ENCODE measurements at regions not wholly inside any gene's neighbourhood (a gene's known extent, or its start where the extent isn't known, plus 50 kb on each side); places are given as distances from the start of the nearest gene placed in this dataset.
"Not testable (repeated sequence)": the region's sequence is repeated elsewhere in the genome, so short reads cannot be mapped to it uniquely, and the experiment has no call there.

GRCh38 chr5:23742701-23743100 lies 235.3 kb downstream of the PRDM9 start:
- Mint-ChIP-seq H3K36me3 (no peaks in the 10 kb centered on the region), H3K27me3 (no peaks in the 10 kb centered on the region), H3K9me3 (peaks cover 3% of the 10 kb centered on the region), H3K4me3 (no peak overlapping the region), H3K27ac (no peak overlapping the region), H3K4me1 (ENCODE audit: low read depth) (no peaks in the 10 kb centered on the region)
- ChIA-PET CTCF (no interaction called here), POLR2A (no interaction called here)
- no peak for DNase-seq
- intact Hi-C loops (cut with micrococcal nuclease): no loop called here

DNA sequence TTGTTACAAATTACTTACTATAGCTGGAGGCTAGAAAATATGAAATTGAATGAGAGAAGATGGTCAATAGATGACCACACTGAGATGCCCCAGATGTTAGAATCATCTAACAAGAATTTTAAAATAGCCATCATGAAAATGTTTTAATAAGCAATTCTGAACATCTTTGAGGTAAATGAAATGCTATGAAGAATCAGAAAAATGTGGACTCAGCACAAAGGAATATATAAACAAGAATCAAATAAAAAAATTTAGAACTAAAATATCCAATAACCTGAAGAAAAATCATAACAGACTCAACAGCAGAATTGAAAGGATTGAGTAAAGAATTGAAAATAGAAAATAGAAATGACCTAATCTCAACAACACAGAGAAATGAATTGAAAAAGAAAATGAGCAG lies 248.5 kb downstream of the PRDM9 start:
- CTCF ChIA-PET: no interaction called here
- Mint-ChIP-seq H3K9me3 (peaks cover 19% of the 10 kb centered on the region), H3K4me1 (ENCODE audit: low read depth) (no peaks in the 10 kb centered on the region), H3K36me3 (no peaks in the 10 kb centered on the region), H3K4me3 (no peak overlapping the region), H3K27me3 (no peaks in the 10 kb centered on the region), H3K27ac (no peak overlapping the region)
- POLR2A ChIA-PET: no interaction called here
- DNase-seq: no peak
- intact Hi-C loops (cut with micrococcal nuclease): no loop called here

GRCh38 chr5:23756779-23757178 lies 249.4 kb downstream of the PRDM9 start:
- CTCF ChIA-PET: no interaction called here
- intact Hi-C loops (cut with micrococcal nuclease): no loop called here
- Mint-ChIP-seq H3K4me3 (no peak overlapping the region), H3K27ac (no peak overlapping the region), H3K36me3 (no peaks in the 10 kb centered on the region), H3K9me3 (peaks cover 19% of the 10 kb centered on the region), H3K4me1 (ENCODE audit: low read depth) (no peaks in the 10 kb centered on the region), H3K27me3 (no peaks in the 10 kb centered on the region)
- POLR2A ChIA-PET: no interaction called here
- no peak for DNase-seq

DNA sequence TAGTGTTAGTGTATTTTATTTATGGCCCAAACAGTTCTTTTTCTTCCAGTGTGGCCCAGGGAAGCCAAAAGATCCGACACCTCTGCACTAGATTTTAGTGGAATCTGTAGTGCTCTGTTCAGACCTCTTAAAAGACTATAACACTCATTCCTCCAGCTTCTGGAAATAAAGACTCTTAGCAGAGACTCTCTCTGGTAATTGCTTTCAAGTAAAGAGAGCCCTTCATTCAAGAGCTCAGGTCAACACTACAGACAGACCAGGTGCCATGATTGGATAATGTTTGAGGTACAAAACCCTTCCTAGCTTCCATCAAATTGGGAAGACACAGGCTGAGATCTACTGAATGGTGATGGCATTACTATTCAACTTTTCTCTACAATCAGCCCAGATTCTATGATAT lies 255.8 kb downstream of the PRDM9 start:
- H3K36me3 Mint-ChIP-seq: no peaks in the 10 kb centered on the region

DNA sequence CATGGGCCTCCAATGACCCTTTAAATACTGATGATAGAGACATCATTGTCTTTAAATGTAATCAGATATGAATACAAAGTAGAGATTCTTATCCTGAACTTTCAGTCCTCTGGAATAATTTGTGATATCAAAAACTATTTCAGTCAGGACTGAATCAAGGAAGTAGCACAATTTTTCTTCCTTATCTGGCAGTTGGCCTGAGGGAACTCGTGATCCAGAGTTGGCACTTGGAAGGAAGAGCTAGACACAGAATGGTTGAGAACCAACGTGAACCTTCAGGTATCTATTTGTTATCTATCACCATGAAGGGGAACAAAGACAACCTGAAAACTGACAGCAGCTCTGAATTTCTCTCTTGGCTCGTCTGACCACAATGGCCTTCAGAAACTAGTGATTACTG lies 269.3 kb downstream of the PRDM9 start:
- no peak overlapping the region for H3K4me3 Mint-ChIP-seq
- intact Hi-C loops (cut with micrococcal nuclease): no loop called here
- no peaks in the 10 kb centered on the region for H3K36me3 Mint-ChIP-seq
- H3K27ac Mint-ChIP-seq: no peak overlapping the region
- H3K4me1 Mint-ChIP-seq (ENCODE audit: low read depth): no peaks in the 10 kb centered on the region
- DNase-seq: no peak
- CTCF ChIA-PET: no interaction called here
- H3K27me3 Mint-ChIP-seq: no peaks in the 10 kb centered on the region
- H3K9me3 Mint-ChIP-seq: peaks cover 17% of the 10 kb centered on the region
- POLR2A ChIA-PET: no interaction called here

More for the DNA sequence above, 255.8 kb downstream of the PRDM9 start:
- Mint-ChIP-seq H3K4me3 (no peak overlapping the region), H3K9me3 (peaks cover 23% of the 10 kb centered on the region), H3K27ac (no peak overlapping the region), H3K4me1 (ENCODE audit: low read depth) (no peaks in the 10 kb centered on the region), H3K27me3 (no peaks in the 10 kb centered on the region)
- ChIA-PET CTCF (no interaction called here), POLR2A (no interaction called here)
- intact Hi-C loops (cut with micrococcal nuclease): no loop called here
- no peak for DNase-seq

- H3K27me3 Mint-ChIP-seq; intact Hi-C loops (cut with micrococcal nuclease); H3K27ac Mint-ChIP-seq; CTCF ChIA-PET; DNase-seq; H3K36me3 Mint-ChIP-seq; H3K4me1 Mint-ChIP-seq (ENCODE audit: low read depth); H3K4me3 Mint-ChIP-seq; POLR2A ChIA-PET: not testable (repeated sequence)
- H3K9me3 Mint-ChIP-seq: peaks cover 20% of the 10 kb centered on the region
Observed at GRCh38 chr5:23800307-23800706, 292.9 kb downstream of the PRDM9 start.

DNA sequence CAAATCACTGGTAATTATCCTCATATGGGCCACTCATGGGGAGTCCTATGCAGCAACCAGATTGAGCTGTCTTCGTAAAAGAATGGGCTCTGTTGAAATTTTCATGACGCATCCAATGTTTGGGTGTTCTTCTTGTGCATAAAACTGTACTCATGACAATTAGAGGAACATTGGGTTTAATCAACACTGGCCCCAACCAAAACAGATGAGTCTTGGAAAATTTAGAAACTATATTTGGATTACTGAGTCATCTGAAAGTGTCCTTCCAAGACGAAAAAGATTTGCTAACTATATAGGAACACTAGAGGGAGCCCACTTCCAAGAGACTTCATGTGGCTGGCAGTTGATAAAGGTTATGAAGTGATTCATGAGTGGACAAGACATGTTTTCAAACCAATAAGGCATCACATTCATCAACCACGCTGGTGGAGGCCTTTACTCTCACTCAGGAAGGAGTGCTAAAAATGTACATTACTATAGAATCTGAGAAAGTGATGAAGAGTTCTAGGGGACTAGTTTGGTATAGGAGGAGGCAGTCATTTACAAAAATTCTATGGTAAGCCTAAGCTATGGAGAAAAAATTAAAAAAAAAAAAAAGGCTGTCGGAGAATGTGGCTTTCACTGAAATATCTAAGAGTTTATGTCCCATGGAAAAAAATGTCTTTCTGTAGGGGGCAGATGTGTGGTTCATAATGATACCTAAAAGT lies 313.5 kb downstream of the PRDM9 start:
- intact Hi-C loops (cut with micrococcal nuclease): no loop called here
- DNase-seq: no peak
- no peaks in the 10 kb centered on the region for H3K27me3 Mint-ChIP-seq
- H3K9me3 Mint-ChIP-seq: peaks cover 19% of the 10 kb centered on the region
- H3K27ac Mint-ChIP-seq: no peak overlapping the region
- H3K4me1 Mint-ChIP-seq (ENCODE audit: low read depth): no peaks in the 10 kb centered on the region
- no peak overlapping the region for H3K4me3 Mint-ChIP-seq
- ChIA-PET CTCF (no interaction called here), POLR2A (no interaction called here)
- H3K36me3 Mint-ChIP-seq: no peaks in the 10 kb centered on the region

GRCh38 chr5:23823521-23823920 lies 316.1 kb downstream of the PRDM9 start:
- Mint-ChIP-seq H3K4me1 (ENCODE audit: low read depth) (no peaks in the 10 kb centered on the region), H3K9me3 (peaks cover 25% of the 10 kb centered on the region), H3K4me3 (no peak overlapping the region), H3K27me3 (no peaks in the 10 kb centered on the region), H3K27ac (no peak overlapping the region), H3K36me3 (no peaks in the 10 kb centered on the region)
- ChIA-PET POLR2A (no interaction called here), CTCF (no interaction called here)
- no peak for DNase-seq
- intact Hi-C loops (cut with micrococcal nuclease): no loop called here

DNA sequence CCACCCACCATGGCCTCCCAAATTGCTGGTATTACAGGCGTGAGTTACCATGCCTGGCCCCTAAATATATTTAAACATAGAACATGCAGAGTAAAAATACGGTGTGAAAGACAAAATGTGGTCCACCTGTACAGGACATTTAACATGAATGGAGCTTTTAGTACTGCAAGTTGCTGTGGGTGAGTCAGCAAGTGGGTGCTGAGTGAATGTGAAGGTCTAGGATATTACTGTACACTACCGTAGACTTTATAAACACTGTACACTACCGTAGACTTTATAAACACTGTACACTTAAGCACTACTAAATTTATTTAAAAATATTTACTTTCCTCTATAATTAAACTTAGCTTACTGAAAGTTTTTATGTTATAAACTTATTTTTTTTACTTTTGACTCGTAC lies 317.8 kb downstream of the PRDM9 start:
- H3K27ac Mint-ChIP-seq: no peak overlapping the region
- H3K36me3 Mint-ChIP-seq: no peaks in the 10 kb centered on the region
- ChIA-PET CTCF (no interaction called here), POLR2A (no interaction called here)
- H3K4me3 Mint-ChIP-seq: no peak overlapping the region
- H3K4me1 Mint-ChIP-seq (ENCODE audit: low read depth): no peaks in the 10 kb centered on the region
- H3K9me3 Mint-ChIP-seq: peaks cover 25% of the 10 kb centered on the region
- intact Hi-C loops (cut with micrococcal nuclease): no loop called here
- DNase-seq: no peak
- H3K27me3 Mint-ChIP-seq: no peaks in the 10 kb centered on the region

- ChIA-PET CTCF (no interaction called here), POLR2A (no interaction called here)
- DNase-seq: no peak
- no peaks in the 10 kb centered on the region for H3K36me3 Mint-ChIP-seq
- H3K9me3 Mint-ChIP-seq: peaks cover 23% of the 10 kb centered on the region
- intact Hi-C loops (cut with micrococcal nuclease): no loop called here
- no peaks in the 10 kb centered on the region for H3K4me1 Mint-ChIP-seq (ENCODE audit: low read depth)
- H3K4me3 Mint-ChIP-seq: no peak overlapping the region
- H3K27ac Mint-ChIP-seq: no peak overlapping the region
- H3K27me3 Mint-ChIP-seq: no peaks in the 10 kb centered on the region
Observed at GRCh38 chr5:23840083-23840482, 332.7 kb downstream of the PRDM9 start.

DNA sequence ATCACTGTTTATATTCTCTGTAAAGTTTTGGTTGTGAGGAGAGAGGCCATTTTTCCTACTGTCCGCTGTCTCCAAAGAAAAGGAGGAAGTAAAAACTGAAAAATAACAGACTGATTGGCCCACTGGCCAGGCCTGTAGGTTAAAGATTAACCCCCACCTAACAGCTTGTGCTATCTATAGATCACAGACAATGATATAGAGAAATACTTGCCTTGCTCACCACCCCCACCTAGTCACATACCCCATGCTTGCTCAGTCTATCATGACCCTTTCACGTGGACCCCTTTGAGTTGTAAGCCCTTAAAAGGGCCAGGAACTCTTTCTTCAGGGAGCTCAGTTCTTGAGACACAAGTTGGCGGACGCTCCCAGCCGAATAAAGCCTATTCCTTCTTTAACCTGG lies 357.4 kb downstream of the PRDM9 start:
- POLR2A ChIA-PET: no interaction called here
- Mint-ChIP-seq H3K27me3 (no peaks in the 10 kb centered on the region), H3K27ac (no peak overlapping the region), H3K4me1 (ENCODE audit: low read depth) (no peaks in the 10 kb centered on the region), H3K36me3 (no peaks in the 10 kb centered on the region), H3K9me3 (peaks cover 14% of the 10 kb centered on the region), H3K4me3 (no peak overlapping the region)
- CTCF ChIA-PET: no interaction called here
- intact Hi-C loops (cut with micrococcal nuclease): no loop called here
- DNase-seq: no peak

DNA sequence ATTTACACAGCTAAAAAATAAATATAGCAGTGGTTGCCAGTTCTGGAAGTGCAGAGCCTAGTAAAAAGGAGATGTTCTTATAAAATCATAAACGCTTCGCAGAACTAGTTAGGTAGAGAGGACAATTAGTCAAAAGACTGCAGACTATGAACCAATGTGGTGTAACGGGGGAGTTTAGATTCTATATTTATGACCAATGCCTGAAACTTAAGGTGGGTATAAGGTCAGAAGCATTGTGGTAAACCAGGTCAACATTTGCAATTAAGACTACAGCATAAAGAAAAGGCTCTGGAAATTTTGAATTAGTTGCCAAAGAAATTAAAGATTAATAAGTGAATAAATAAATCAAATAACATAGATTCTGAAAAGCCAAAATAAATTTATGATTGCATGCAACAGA lies 370.4 kb downstream of the PRDM9 start:
- H3K36me3 Mint-ChIP-seq: no peaks in the 10 kb centered on the region
- no peak overlapping the region for H3K27ac Mint-ChIP-seq
- DNase-seq: no peak
- CTCF ChIA-PET: no interaction called here
- H3K27me3 Mint-ChIP-seq: no peaks in the 10 kb centered on the region
- H3K4me3 Mint-ChIP-seq: no peak overlapping the region
- peaks cover 18% of the 10 kb centered on the region for H3K9me3 Mint-ChIP-seq
- no peaks in the 10 kb centered on the region for H3K4me1 Mint-ChIP-seq (ENCODE audit: low read depth)
- intact Hi-C loops (cut with micrococcal nuclease): no loop called here
- POLR2A ChIA-PET: no interaction called here

DNA sequence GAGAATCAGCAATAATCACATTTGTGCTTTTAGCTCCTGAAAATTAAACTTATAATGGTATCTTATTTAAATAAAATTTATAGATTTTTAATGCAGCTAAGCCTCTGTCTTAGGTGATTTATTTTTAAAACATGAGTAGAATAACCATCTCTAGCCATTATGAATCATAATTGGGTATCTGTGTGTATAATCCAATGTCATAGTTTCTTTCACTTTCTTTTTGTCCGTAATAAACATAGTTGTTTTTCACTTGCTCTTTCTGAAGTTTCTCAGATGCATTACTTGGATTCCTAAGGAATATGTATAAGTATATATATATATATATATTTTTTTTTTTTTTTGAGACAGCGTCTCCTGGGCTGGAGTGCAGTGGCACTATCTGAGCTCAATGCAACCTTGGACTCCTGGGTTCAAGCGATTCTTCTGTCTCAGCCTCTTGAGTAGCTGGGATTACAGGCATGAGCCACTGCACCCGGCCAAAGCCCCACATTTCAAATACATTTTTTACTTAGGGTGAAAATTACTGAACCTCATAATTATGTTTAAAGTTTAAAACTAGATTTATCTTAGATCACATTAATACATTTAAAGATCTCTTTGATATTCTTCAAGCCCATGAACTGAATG lies 377.1 kb downstream of the PRDM9 start:
- no peak for DNase-seq
- Mint-ChIP-seq H3K4me1 (ENCODE audit: low read depth) (no peaks in the 10 kb centered on the region), H3K9me3 (peaks cover 19% of the 10 kb centered on the region), H3K27me3 (no peaks in the 10 kb centered on the region), H3K27ac (no peak overlapping the region), H3K36me3 (no peaks in the 10 kb centered on the region), H3K4me3 (no peak overlapping the region)
- ChIA-PET CTCF (no interaction called here), POLR2A (no interaction called here)
- intact Hi-C loops (cut with micrococcal nuclease): no loop called here

Measured in activated CD4-positive, alpha-beta memory T cell treated with anti-CD3 and anti-CD28 coated beads for 36 hours (primary cell).